Rectal smooth muscle tissue (tissue), 1 donor: ENCODE measurements at regions not wholly inside any gene's neighbourhood (a gene's known extent, or its start where the extent isn't known, plus 50 kb on each side); places are given as distances from the start of the nearest gene placed in this dataset.

Experiments
- H3K27ac ChIP-seq: one replicate; pipeline ENCODE4 v1.7.0; 2013; ENCODE audit warnings: low read depth, low read length, inconsistent platforms
- H3K27me3 ChIP-seq: one replicate; pipeline ENCODE4 v1.7.0; 2013; ENCODE audit warnings: low read length; ENCODE audit not compliant: control insufficient read depth, insufficient read depth
- H3K36me3 ChIP-seq: one replicate; pipeline ENCODE4 v1.7.0; 2013; ENCODE audit warnings: low read length; ENCODE audit not compliant: control insufficient read depth, insufficient read depth
- H3K4me1 ChIP-seq: one replicate; pipeline ENCODE4 v1.7.0; 2013; ENCODE audit warnings: low read length; ENCODE audit not compliant: control insufficient read depth, insufficient read depth
- H3K4me3 ChIP-seq: one replicate; pipeline ENCODE4 v1.7.0; 2013; ENCODE audit warnings: low read length
- H3K9ac ChIP-seq: one replicate; pipeline ENCODE4 v1.7.0; 2013; ENCODE audit warnings: low read length

GRCh38 chrX:40284852-40285251 lies 187.1 kb upstream of the BCOR start:
- peaks cover 2% of the 10 kb centered on the region for H3K4me1 ChIP-seq
- no peaks in the 10 kb centered on the region for H3K27me3 ChIP-seq
- no peak overlapping the region for H3K9ac ChIP-seq
- H3K27ac ChIP-seq: no peak overlapping the region
- no peak overlapping the region for H3K4me3 ChIP-seq
- H3K36me3 ChIP-seq: no peaks in the 10 kb centered on the region

- Histone ChIP-seq H3K4me3 (no peak overlapping the region), H3K9ac (no peak overlapping the region), H3K27me3 (peaks cover 4% of the 10 kb centered on the region), H3K27ac (no peak overlapping the region), H3K4me1 (peaks cover 2% of the 10 kb centered on the region), H3K36me3 (no peaks in the 10 kb centered on the region)
Measured at GRCh38 chrX:40283981-40284380, 186.2 kb upstream of the BCOR start.

GRCh38 chrX:40282946-40283660 lies 185.3 kb upstream of the BCOR start:
- H3K27me3 ChIP-seq: peaks cover 4% of the 10 kb centered on the region
- no peak overlapping the region for H3K27ac ChIP-seq
- H3K36me3 ChIP-seq: no peaks in the 10 kb centered on the region
- peaks cover 2% of the 10 kb centered on the region for H3K4me1 ChIP-seq
- H3K4me3 ChIP-seq: no peak overlapping the region
- no peak overlapping the region for H3K9ac ChIP-seq

GRCh38 chrX:40282348-40282747 lies 184.6 kb upstream of the BCOR start:
- Histone ChIP-seq H3K27me3 (peaks cover 4% of the 10 kb centered on the region), H3K4me3 (no peak overlapping the region), H3K36me3 (no peaks in the 10 kb centered on the region), H3K27ac (no peak overlapping the region), H3K9ac (no peak overlapping the region), H3K4me1 (peaks cover 2% of the 10 kb centered on the region)

GRCh38 chrX:40281336-40282005 lies 183.7 kb upstream of the BCOR start:
- peaks cover 4% of the 10 kb centered on the region for H3K27me3 ChIP-seq
- H3K4me1 ChIP-seq: peaks cover 2% of the 10 kb centered on the region
- H3K4me3 ChIP-seq: no peak overlapping the region

GRCh38 chrX:40279762-40280161 lies 182.0 kb upstream of the BCOR start:
- no peak overlapping the region for H3K4me3 ChIP-seq
- peaks cover 7% of the 10 kb centered on the region for H3K27me3 ChIP-seq

More at GRCh38 chrX:40281336-40282005, 183.7 kb upstream of the BCOR start:
- Histone ChIP-seq H3K9ac (no peak overlapping the region), H3K27ac (no peak overlapping the region), H3K36me3 (no peaks in the 10 kb centered on the region)

GRCh38 chrX:40279091-40279430 lies 181.3 kb upstream of the BCOR start:
- Histone ChIP-seq H3K4me1 (peaks cover 2% of the 10 kb centered on the region), H3K4me3 (no peak overlapping the region), H3K36me3 (no peaks in the 10 kb centered on the region), H3K27ac (no peak overlapping the region), H3K27me3 (peaks cover 7% of the 10 kb centered on the region), H3K9ac (no peak overlapping the region)

More at GRCh38 chrX:40279762-40280161, 182.0 kb upstream of the BCOR start:
- Histone ChIP-seq H3K36me3 (no peaks in the 10 kb centered on the region), H3K9ac (no peak overlapping the region), H3K27ac (no peak overlapping the region), H3K4me1 (peaks cover 2% of the 10 kb centered on the region)

- Histone ChIP-seq H3K4me3 (no peak overlapping the region), H3K4me1 (peaks cover 2% of the 10 kb centered on the region), H3K36me3 (no peaks in the 10 kb centered on the region), H3K27ac (no peak overlapping the region), H3K27me3 (peaks cover 7% of the 10 kb centered on the region), H3K9ac (no peak overlapping the region)
Measured at GRCh38 chrX:40278340-40279090, 180.8 kb upstream of the BCOR start.

GRCh38 chrX:40277672-40278071 lies 179.9 kb upstream of the BCOR start:
- Histone ChIP-seq H3K9ac (no peak overlapping the region), H3K4me1 (peaks cover under 1% of the 10 kb centered on the region), H3K4me3 (no peak overlapping the region), H3K36me3 (no peaks in the 10 kb centered on the region), H3K27me3 (peaks cover 7% of the 10 kb centered on the region), H3K27ac (no peak overlapping the region)

GRCh38 chrX:40273356-40274050 lies 175.7 kb upstream of the BCOR start:
- no peak overlapping the region for H3K27ac ChIP-seq
- H3K4me1 ChIP-seq: no peaks in the 10 kb centered on the region
- peaks cover 3% of the 10 kb centered on the region for H3K27me3 ChIP-seq
- no peak overlapping the region for H3K9ac ChIP-seq
- no peak overlapping the region for H3K4me3 ChIP-seq
- no peaks in the 10 kb centered on the region for H3K36me3 ChIP-seq

GRCh38 chrX:40272776-40273175 lies 175.0 kb upstream of the BCOR start:
- H3K27ac ChIP-seq: no peak overlapping the region
- peaks cover 3% of the 10 kb centered on the region for H3K27me3 ChIP-seq
- H3K4me3 ChIP-seq: no peak overlapping the region
- no peaks in the 10 kb centered on the region for H3K36me3 ChIP-seq
- no peaks in the 10 kb centered on the region for H3K4me1 ChIP-seq
- no peak overlapping the region for H3K9ac ChIP-seq

- Histone ChIP-seq H3K9ac (no peak overlapping the region), H3K36me3 (no peaks in the 10 kb centered on the region), H3K27ac (no peak overlapping the region), H3K4me1 (peaks cover 2% of the 10 kb centered on the region), H3K27me3 (peaks cover 3% of the 10 kb centered on the region), H3K4me3 (no peak overlapping the region)
Measured at GRCh38 chrX:40272141-40272540, 174.4 kb upstream of the BCOR start.
